NOMO-1 treated with DMSO at 0.1 percent for 48 hours (cell line): ENCODE measurements at regions not wholly inside any gene's neighbourhood (a gene's known extent, or its start where the extent isn't known, plus 50 kb on each side); places are given as distances from the start of the nearest gene placed in this dataset.

ENCODE experiments used
- DNase-seq: peaks from one replicate; lab custom pipeline; 2025; ENCODE audit not compliant: unreplicated experiment; lab: John Stamatoyannopoulos, UW

DNA sequence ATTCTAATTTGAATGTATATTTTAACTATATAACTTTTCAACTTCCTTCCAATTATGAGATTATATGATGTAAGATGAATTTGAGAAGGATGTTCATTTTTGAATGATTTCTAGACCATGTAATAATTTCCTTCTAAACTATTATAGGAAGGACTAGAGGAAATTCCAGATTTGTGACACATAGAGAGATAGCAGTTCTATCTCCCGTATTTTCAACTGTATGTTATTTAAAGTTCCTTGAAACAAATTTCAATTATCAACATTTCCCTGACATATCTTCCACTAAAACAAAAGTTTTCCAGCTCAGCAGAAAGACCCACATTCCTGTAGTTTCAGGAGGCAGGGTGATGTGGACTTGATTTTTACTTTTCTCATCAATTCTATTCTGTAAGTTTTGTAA lies 396.7 kb upstream of the C1orf87 start:
- DNase-seq = no peak

GRCh38 chr1:60463786-60464185 lies 390.2 kb upstream of the C1orf87 start:
- no peak for DNase-seq

DNA sequence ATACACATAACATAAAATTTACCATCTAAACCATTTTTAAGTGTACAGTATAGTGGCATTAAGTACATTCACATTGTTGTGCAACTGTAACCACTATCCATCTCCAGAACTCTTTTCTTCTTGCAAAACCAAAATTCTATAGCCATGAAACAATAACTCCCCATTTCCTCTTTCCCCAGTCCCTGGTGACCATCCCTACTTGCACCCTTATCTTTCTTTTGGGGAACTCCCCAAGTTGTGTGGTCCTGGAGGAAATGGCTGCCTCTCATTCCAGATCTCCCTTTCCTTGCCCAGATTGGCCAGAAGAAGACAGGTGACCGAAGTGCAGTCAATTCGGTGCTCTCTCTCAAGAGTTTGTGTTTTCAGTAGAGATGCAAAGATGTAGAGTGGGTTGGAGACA lies 389.6 kb upstream of the C1orf87 start:
- no peak for DNase-seq

DNA sequence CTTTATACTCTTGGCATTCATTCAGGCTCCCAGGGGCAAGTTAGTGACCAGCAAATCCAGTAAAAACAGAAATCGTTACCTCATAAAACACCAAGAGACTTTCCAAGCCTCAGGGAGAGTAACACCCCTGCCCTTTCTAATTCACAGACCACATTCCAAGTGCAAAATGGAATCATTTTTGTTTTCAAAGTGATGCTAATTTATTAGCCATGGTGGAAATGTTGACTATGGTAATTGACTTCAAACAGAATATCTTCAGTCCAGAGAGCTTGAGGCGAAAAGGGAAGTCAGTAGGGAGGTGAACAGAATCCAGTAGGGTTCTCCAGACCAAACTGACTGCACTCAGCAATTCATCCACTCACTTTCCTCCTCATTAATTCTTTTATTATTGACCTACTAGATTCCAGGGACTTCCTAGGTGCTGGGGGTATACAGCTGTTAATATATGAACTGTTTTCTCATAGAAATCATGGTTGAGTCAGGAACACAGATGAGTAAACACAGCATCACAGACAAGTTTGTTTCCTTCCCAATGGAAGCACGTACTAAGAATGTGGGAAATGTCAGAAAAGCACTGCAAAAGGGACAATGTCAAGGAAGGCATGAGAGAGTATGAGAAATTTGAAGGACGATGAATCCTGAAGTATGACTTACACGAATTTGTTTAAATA lies 388.5 kb upstream of the C1orf87 start:
- DNase-seq = no peak

DNA sequence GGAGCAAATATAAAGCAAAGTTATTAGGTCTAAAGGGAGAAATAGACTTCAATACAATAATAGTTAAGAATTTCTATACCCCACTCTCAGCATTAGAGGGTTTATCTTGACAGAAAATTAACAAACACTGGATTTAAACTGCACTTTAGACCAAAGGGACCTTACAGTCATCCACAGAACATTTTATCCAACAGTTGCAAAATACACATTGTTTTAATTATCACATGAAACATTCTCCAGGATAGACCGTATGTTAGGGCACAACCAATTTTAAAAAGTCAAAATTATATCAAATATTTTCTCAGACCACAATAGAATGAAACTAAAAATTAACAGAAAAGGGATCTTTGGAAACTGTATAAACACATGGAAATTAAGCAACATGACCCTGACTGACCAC lies 384.5 kb upstream of the C1orf87 start:
- no peak for DNase-seq

DNA sequence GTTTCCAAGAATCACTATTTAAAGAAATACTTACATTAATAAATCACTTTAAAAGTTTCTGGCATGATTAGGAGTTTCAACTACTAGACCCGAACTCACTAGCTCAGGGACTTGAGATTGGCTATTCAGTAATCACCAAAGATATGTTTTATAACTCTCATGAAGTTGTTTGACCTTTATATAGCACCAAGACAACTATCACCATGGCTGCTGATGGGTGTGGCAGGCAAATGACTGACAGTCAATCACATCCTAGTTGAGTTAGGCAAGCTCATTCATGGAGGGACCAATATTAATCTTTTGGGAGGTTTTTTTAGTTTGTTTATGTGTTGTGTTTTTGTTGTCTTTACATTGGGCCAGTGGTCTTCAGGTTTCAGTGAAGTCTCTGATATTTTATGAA lies 376.3 kb upstream of the C1orf87 start:
- no peak for DNase-seq

DNA sequence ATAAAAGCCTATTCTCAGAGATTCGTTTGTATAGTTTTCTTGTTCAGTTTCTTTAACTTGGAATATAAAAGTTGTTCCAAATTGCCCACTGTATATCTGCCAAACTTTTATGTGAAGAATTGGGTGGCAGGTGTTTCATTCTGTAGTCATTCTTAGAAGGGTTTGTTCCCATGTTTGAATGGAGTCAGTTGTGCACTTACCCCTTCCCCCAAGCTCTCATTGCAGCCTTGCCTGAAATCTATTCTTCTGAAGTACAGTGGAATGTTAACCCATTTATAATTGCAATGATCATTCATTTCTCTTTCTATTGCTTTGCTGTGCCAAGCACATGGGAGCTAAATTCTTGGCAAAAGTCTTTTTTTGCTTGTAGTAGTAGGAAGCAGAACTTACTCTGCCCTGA lies 375.3 kb upstream of the C1orf87 start:
- DNase-seq = no peak

- DNase-seq = no peak
Observed at GRCh38 chr1:60444680-60445079, 371.1 kb upstream of the C1orf87 start.

- no peak for DNase-seq
Observed at GRCh38 chr1:60436186-60436585, 362.6 kb upstream of the C1orf87 start.

DNA sequence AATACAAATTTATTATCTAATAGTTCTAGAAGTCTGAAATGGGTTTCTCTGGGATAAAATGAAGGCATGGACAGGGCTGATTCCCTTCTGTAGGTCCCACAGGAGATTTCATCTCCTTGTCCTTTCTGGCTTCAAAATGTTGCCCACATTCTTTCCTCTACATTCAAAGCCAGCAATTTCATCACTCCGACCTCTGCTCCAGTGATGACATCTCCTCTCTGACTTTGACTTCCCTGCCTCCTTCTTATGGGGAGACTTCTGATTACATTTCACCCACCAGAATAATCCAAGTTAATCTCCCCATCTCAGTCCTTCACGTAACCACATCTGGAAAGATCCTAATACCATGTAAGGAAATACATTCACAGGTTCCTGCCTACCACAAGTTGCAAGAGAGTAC lies 358.0 kb upstream of the C1orf87 start:
- DNase-seq = no peak

DNA sequence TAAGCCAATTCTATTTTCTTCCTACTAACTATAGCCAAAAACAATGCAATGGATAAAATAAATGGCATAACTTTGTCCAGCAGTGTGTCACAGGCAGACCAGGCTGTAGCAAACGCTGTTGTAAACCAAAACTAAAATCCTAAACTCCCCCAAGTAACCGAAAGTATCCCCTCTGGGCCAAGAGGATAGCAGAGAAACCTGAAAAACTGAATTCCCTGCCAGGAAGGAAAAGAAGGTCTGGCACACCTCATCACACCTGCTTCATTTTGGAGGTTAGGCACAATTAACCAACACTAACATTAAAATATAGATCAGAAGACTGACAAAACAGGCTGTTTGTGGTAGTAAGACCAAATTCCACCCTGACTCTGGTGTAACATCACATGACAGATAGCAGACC lies 356.8 kb upstream of the C1orf87 start:
- no peak for DNase-seq

GRCh38 chr1:60428127-60428526 lies 354.6 kb upstream of the C1orf87 start:
- DNase-seq = no peak

DNA sequence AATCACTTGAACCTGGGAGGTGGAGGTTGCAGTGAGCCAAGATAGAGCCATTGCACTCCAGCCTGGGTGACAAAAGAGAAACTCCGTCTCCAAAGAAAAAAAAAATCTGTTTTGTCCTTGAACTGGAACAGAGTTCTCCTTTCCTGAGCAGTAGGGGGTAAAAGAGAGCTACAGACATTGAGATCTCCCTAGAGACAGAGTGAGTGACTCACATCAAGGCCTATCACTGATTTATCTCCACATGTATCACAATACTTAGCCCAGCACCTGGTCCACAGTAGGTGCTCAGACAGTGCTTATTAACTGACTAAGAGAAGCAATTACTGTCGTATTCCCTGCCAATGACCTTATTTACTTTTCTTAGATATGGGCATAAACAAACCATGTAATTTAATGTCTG lies 354.1 kb upstream of the C1orf87 start:
- no peak for DNase-seq

DNA sequence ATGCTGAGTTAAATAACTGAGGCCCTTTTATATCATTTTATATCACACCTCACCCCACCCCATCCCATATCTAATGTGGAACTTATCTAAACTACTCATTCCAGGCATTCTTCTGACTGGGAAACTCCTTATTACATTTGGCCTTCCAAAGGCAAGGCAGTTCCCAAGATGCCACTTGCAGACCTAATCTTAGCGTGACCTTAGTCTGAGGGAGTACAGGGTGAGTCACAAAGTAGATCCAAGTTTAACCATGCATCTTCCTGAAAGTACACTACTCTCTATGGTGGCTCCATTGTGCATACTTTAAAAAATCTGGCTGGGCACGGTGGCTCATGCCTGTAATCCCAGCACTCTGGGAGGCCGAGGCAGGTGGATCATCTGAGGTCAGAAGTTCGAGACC lies 353.6 kb upstream of the C1orf87 start:
- no peak for DNase-seq

GRCh38 chr1:60425528-60425927 lies 352.0 kb upstream of the C1orf87 start:
- no peak for DNase-seq

- no peak for DNase-seq
Observed at GRCh38 chr1:60423146-60423780, 349.7 kb upstream of the C1orf87 start.

DNA sequence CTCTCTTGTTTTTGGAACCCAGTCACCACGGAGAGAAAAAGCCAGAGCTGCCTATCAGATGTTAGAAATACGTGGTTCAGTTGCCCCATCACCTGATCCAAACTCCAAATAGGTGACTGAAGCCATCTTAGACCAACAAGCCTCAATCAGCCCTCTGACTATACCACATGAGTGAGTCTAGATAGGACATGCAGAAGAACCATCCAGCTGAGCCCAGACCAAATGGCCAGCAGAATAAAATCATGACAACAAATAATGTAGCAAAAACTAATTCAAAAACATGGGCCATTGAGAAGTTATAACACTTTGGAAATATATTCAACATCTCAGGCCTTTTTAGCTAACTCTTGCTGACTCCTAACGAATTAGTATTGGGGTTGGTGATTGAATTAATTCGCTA lies 348.4 kb upstream of the C1orf87 start:
- no peak for DNase-seq

- DNase-seq = no peak
Observed at GRCh38 chr1:60419023-60419422, 345.5 kb upstream of the C1orf87 start.

- no peak for DNase-seq
Observed at GRCh38 chr1:60415696-60416095, 342.1 kb upstream of the C1orf87 start.

- DNase-seq = no peak
Observed at GRCh38 chr1:60413091-60413490, 339.5 kb upstream of the C1orf87 start.

DNA sequence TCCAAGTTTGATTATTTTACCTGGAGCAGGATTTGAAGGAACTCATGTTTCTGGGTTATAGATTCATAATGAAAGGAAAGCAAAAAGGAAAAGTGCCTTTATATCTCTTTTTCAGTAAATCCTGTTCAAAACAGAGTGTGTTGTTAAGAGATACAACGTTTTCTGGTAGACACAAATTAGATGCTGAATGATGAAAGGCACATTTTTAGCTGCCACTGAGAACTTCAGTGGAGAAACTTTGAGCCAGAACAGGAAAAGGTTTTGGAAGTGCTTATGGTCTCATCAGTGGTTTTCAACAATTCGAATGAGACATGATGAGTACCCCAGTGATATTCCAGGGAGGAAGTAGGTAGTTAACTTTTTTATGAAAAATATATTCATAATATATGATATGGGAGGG lies 338.0 kb upstream of the C1orf87 start:
- DNase-seq = no peak

- DNase-seq = no peak
Observed at GRCh38 chr1:60402816-60403215, 329.2 kb upstream of the C1orf87 start.

DNA sequence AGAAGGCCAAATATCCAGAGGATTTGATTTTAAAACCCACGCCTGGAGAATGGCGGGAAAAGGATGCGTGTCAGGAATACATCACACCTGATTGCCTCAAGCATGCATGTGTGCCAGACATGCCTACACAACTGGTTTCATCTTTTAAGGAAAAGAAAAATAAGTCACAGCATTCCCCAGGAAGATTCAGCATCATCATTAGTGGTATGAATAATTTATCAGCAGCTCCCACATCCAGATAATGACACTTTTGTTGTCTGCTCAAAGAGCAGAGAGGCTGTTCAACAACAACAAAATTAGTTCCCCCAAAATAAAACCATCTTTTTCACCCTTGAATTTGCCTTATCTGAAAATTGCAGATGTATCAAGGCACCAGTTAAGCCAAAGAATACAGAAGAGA lies 328.6 kb upstream of the C1orf87 start:
- no peak for DNase-seq
